GM23248 (cell line): ENCODE measurements at regions not wholly inside any gene's neighbourhood (a gene's known extent, or its start where the extent isn't known, plus 50 kb on each side); places are given as distances from the start of the nearest gene placed in this dataset.

Experiments used
- EZH2 ChIP-seq: fragments of 200-600 bp; sonication (generic); IDR thresholded peaks from 2 replicates; pipeline ENCODE4 v1.6.1; 2018; ENCODE audit warnings: antibody characterized with exemption, mild to moderate bottlenecking; ENCODE audit not compliant: insufficient read depth, poor library complexity, severe bottlenecking
- EZH2phosphoT487 ChIP-seq: fragments of 200-600 bp; sonication (generic); IDR thresholded peaks from 2 replicates; pipeline ENCODE4 v1.6.1; 2018; ENCODE audit warnings: antibody characterized with exemption, moderate library complexity, mild to moderate bottlenecking, low read depth; ENCODE audit not compliant: insufficient read depth

DNA sequence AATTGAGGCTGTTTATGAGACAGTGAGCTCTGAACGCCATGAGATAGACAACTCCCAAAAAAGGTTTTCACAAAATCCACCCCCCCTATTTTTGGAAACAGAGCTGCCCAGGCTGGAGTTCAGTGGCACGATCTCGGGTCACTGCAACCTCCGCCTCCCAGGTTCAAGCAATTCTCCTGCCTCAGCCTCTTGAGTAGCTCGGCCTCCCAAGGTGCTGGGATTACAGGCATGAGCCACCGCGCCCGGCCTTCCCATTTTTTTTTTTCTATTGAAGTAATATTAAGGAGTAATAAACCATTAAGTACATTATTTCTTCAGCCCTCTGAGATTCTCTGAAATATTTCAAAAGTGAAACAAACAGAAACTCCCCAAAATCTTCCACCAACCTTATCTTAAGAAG, 252.8 kb upstream of the NETO1 start:
- no peak for TF ChIP-seq EZH2phosphoT487
- TF ChIP-seq EZH2 = no peak
